Lung (tissue), 11 donors: ENCODE measurements at regions not wholly inside any gene's neighbourhood (a gene's known extent, or its start where the extent isn't known, plus 50 kb on each side); places are given as distances from the start of the nearest gene placed in this dataset.
A peak's percentile ranks its signal among the peaks of the same experiment; 100 is the strongest.

Experiments
- ATAC-seq: fragments of 200-7000 bp; cut with Tn5 transposase; one replicate; pipeline ENCODE4 v1.9.1; 2020; ENCODE audit warnings: moderate number of reproducible peaks; ENCODE audit not compliant: insufficient read depth, low FRiP score
- DNase-seq, 3 donors: peaks; one replicate each; pipeline ENCODE4 v3.0.0-alpha.2; 2013 to 2017
- H3K27ac ChIP-seq, 2 donors: one replicate each; pipeline ENCODE4 v1.5.1; 2013; ENCODE audit warnings: mild to moderate bottlenecking in 2 of 2, moderate library complexity in 2 of 2, control low read depth in 1 of 2, inconsistent platforms in 1 of 2, low read depth in 1 of 2, low read length in 1 of 2
- H3K27me3 ChIP-seq, 3 donors: one replicate each; pipeline ENCODE4 v1.5.1; 2013; ENCODE audit warnings: low read length in 2 of 3; ENCODE audit not compliant: control insufficient read depth in 3 of 3, insufficient read depth in 3 of 3
- H3K36me3 ChIP-seq, 4 donors: one replicate each; pipeline ENCODE4 v1.5.1; 2013; ENCODE audit warnings: low read length in 4 of 4, mild to moderate bottlenecking in 1 of 4, moderate library complexity in 1 of 4; ENCODE audit not compliant: control insufficient read depth in 4 of 4, insufficient read depth in 4 of 4
- H3K4me1 ChIP-seq, 5 donors: one replicate each; pipeline ENCODE4 v1.5.1; 2013; ENCODE audit warnings: low read length in 5 of 5, mild to moderate bottlenecking in 2 of 5, moderate library complexity in 1 of 5; ENCODE audit not compliant: control insufficient read depth in 5 of 5, insufficient read depth in 5 of 5
- H3K4me3 ChIP-seq: one replicate; pipeline ENCODE4 v1.5.1; 2013; ENCODE audit warnings: mild to moderate bottlenecking, control low read depth, moderate library complexity
- H3K9ac ChIP-seq, 2 donors: one replicate each; pipeline ENCODE4 v1.5.1; 2013; ENCODE audit warnings: low read length in 2 of 2, control low read depth in 1 of 2; ENCODE audit not compliant: insufficient read depth in 1 of 2
- H3K9me3 ChIP-seq, 4 donors: one replicate each; pipeline ENCODE4 v1.5.1; 2013; ENCODE audit warnings: low read length in 3 of 4, mild to moderate bottlenecking in 1 of 4, moderate library complexity in 1 of 4; ENCODE audit not compliant: control insufficient read depth in 4 of 4, insufficient read depth in 3 of 4
- CTCF ChIP-seq: IDR thresholded peaks from 2 replicates; pipeline ENCODE4 v1.5.1; 2012; ENCODE audit warnings: mild to moderate bottlenecking; ENCODE audit errors: control extremely low read depth, extremely low read depth
- WGBS, 2 donors: extraction: QIAGEN DNeasy Blood & Tissue Kit; methylation state at CpG; one replicate each; pipeline ENCODE4 v1.1.7; 2013; 5-methylcytosine and 5-hydroxymethylcytosine counted together
- donor health status: control.
- donor health status: control.
- donor health status: Bipolar disorder and iron deficiency.
- donor health status: healthy.
- donor health status: DM: yes; HTN: yes; CAD: no.

GRCh38 chr5:168227001-168227400 lies 64.4 kb upstream of the WWC1 start:
- 49 to 57% methylated on average over 8 of the region's 8 CpGs for WGBS, 2 donors

GRCh38 chr5:168227973-168228615 lies 63.4 kb upstream of the WWC1 start:
- WGBS, 2 donors: 63 to 78% methylated on average over 9 of the region's 9 CpGs
- DNase-seq (no peak), ATAC-seq (no peak)
- Histone ChIP-seq H3K4me1 (peaks cover 0 to 6% (median 0%) of the 10 kb centered on the region in 5 donors), H3K4me3 (no peak overlapping the region), H3K9ac (no peak overlapping the region), H3K9me3 (peaks cover 0 to 2% (median 0%) of the 10 kb centered on the region in 4 donors), H3K36me3 (peaks cover 0 to 4% (median 1%) of the 10 kb centered on the region in 4 donors), H3K27ac (no peak overlapping the region), H3K27me3 (no peaks in the 10 kb centered on the region)
- TF ChIP-seq CTCF: no peak

More at GRCh38 chr5:168227001-168227400, 64.4 kb upstream of the WWC1 start:
- Histone ChIP-seq H3K4me1 (peaks cover 0 to 6% (median 0%) of the 10 kb centered on the region in 5 donors), H3K9ac (no peak overlapping the region), H3K27me3 (no peaks in the 10 kb centered on the region), H3K9me3 (peaks cover 0 to 2% (median 0%) of the 10 kb centered on the region in 4 donors), H3K27ac (no peak overlapping the region), H3K4me3 (no peak overlapping the region), H3K36me3 (peaks cover 0 to 4% (median 1%) of the 10 kb centered on the region in 4 donors)
- no peak for TF ChIP-seq CTCF
- ATAC-seq (peak; percentile 41), DNase-seq (no peak)

GRCh38 chr5:168228668-168229067 lies 62.8 kb upstream of the WWC1 start:
- Histone ChIP-seq H3K9me3 (peaks cover 0 to 2% (median 0%) of the 10 kb centered on the region in 4 donors), H3K4me3 (no peak overlapping the region), H3K36me3 (peaks cover 0 to 4% (median 1%) of the 10 kb centered on the region in 4 donors), H3K27ac (no peak overlapping the region), H3K27me3 (no peaks in the 10 kb centered on the region), H3K4me1 (peaks cover 0 to 6% (median 0%) of the 10 kb centered on the region in 5 donors), H3K9ac (no peak overlapping the region)
- 63 to 86% methylated on average over 3 of the region's 3 CpGs for WGBS, 2 donors
- ATAC-seq: no peak
- TF ChIP-seq CTCF: no peak
- DNase-seq: no peak

GRCh38 chr5:168234133-168234532 lies 57.3 kb upstream of the WWC1 start:
- Histone ChIP-seq H3K36me3 (peaks cover 0 to 2% (median 1%) of the 10 kb centered on the region in 4 donors), H3K27ac (no peak overlapping the region), H3K9me3 (no peaks in the 10 kb centered on the region), H3K4me3 (no peak overlapping the region), H3K4me1 (peaks cover 0 to under 1% (median 0%) of the 10 kb centered on the region in 5 donors), H3K9ac (no peak overlapping the region), H3K27me3 (no peaks in the 10 kb centered on the region)
- WGBS, 2 donors: 96 to 97% methylated on average over 3 of the region's 3 CpGs
- ATAC-seq: no peak
- no peak for DNase-seq
- TF ChIP-seq CTCF: no peak
